ENCODE measurements at regions not wholly inside any gene's neighbourhood (a gene's known extent, or its start where the extent isn't known, plus 50 kb on each side); places are given as distances from the start of the nearest gene placed in this dataset.

GRCh38 chr18:57991552-57991951 is 52.5 kb upstream of the NEDD4L start:
- no peak for DNase-seq

- DNase-seq: no peak
Observed at GRCh38 chr18:57989536-57989935, 54.5 kb upstream of the NEDD4L start.

- no peak for DNase-seq
Observed at GRCh38 chr18:57984490-57985115, 59.4 kb upstream of the NEDD4L start.

- DNase-seq: no peak
Observed at GRCh38 chr18:57983965-57984364, 60.1 kb upstream of the NEDD4L start.

GRCh38 chr18:57983472-57983871 is 60.6 kb upstream of the NEDD4L start:
- DNase-seq: no peak

- no peak for DNase-seq
Observed at GRCh38 chr18:57982372-57983021, 61.5 kb upstream of the NEDD4L start.

- DNase-seq: no peak
Observed at GRCh38 chr18:57981308-57982028, 62.6 kb upstream of the NEDD4L start.

GRCh38 chr18:57980573-57981307 is 63.3 kb upstream of the NEDD4L start:
- no peak for DNase-seq

GRCh38 chr18:57976230-57976773 is 67.7 kb upstream of the NEDD4L start:
- no peak for DNase-seq

- DNase-seq: no peak
Observed at GRCh38 chr18:57975805-57976204, 68.2 kb upstream of the NEDD4L start.

GRCh38 chr18:57974585-57975265 is 69.3 kb upstream of the NEDD4L start:
- no peak for DNase-seq

- no peak for DNase-seq
Observed at GRCh38 chr18:57973889-57974288, 70.1 kb upstream of the NEDD4L start.

- no peak for DNase-seq
Observed at GRCh38 chr18:57970356-57971095, 73.5 kb upstream of the NEDD4L start.

GRCh38 chr18:57969824-57970223 is 74.2 kb upstream of the NEDD4L start:
- no peak for DNase-seq

GRCh38 chr18:57965246-57965645 is 78.8 kb upstream of the NEDD4L start:
- no peak for DNase-seq

- DNase-seq: no peak
Observed at GRCh38 chr18:57961876-57962505, 82.0 kb upstream of the NEDD4L start.

- DNase-seq: no peak
Observed at GRCh38 chr18:57961411-57961810, 82.6 kb upstream of the NEDD4L start.

- DNase-seq: no peak
Observed at GRCh38 chr18:57959278-57959677, 84.7 kb upstream of the NEDD4L start.

- no peak for DNase-seq
Observed at GRCh38 chr18:57957210-57957609, 86.8 kb upstream of the NEDD4L start.

GRCh38 chr18:57956491-57956890 is 87.5 kb upstream of the NEDD4L start:
- no peak for DNase-seq

GRCh38 chr18:57954935-57955334 is 89.1 kb upstream of the NEDD4L start:
- no peak for DNase-seq
